ENCODE measurements at regions not wholly inside any gene's neighbourhood (a gene's known extent, or its start where the extent isn't known, plus 50 kb on each side); places are given as distances from the start of the nearest gene placed in this dataset.

DNA sequence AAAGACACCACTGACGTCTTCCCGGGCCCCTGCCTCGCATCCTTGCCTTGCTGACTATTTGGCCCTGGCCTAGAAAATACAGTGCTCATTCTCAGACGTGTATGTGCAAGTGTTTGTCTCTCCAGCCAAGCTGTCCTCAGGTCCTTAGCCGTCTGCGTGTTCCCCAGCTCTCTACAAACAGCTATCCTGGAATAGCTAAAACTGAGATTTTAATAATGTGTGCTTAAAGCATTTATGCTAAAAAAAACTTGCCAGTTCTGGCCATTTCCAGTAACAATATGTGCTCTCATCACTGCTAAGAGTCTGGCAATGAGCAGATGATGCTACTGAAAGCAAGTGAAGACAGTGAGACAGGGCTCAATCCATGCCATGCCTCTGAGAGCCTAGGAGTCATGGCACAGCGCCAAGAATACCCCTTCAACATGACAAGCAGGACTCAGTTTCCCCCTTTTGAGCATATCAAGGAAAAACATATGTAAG, 55.7 kb downstream of the IRF2BP2 start:
- no peak for DNase-seq

DNA sequence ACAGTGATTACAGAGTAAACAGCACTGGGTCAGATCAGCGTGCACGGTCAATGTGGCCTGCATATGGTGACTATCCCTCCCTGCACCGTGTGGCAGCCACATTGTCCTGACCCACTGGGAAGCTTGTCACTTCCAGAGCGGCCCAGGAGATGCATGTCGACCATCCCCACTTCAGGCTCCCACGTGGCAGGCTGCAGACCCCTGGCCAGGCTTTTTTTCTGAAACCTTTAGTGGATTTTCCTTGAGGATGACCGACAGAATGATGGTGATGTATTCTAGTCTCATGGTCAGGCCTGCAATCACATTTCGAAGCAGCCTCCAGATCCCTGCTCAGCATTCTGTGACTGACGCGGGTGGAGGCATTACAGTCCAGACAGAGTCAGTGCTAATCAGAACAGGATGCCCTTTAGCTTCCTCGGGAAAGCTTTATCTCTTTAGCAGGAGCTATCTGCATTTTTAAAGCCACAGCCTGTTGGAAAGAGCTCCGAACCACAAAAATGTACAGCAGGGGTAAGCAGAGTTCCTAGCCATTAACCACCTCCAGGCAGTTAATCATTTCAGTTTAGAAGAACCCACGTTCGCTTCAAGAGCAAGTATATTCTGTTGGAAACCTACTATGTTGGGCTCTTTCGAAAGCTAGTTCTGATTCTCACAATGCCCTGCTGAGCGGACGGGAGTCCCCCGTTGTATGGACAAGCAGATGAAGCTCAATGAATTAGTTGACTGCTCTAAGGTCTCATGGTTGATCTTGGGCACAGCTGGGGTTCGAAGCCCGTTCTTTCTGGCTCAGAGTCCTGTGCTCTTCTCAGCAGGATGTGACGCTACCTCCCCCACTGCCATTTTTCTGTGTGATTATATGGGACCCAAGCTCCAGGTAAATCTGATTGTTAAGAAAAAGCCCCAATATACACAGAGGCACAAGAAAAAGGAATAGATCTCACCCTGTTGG, 56.5 kb downstream of the IRF2BP2 start:
- no peak for DNase-seq

DNA sequence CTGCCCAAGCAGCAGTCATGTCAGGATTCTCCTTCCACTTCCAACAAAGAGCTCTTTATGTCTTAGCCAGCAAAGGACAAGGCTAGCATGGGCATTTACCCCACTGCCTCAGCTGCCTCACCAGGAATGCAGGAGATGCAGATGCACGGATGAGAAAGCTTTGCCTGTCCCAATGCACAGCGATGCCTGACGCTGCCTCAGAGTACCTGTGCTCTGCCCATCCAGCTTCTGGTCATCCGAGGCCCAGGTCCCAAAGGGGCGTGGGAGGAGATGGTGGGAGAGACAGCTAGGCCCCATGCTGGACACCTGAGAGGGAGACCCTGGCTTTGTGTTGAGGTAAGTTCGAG, 59.0 kb downstream of the IRF2BP2 start:
- DNase-seq, result no peak

DNA sequence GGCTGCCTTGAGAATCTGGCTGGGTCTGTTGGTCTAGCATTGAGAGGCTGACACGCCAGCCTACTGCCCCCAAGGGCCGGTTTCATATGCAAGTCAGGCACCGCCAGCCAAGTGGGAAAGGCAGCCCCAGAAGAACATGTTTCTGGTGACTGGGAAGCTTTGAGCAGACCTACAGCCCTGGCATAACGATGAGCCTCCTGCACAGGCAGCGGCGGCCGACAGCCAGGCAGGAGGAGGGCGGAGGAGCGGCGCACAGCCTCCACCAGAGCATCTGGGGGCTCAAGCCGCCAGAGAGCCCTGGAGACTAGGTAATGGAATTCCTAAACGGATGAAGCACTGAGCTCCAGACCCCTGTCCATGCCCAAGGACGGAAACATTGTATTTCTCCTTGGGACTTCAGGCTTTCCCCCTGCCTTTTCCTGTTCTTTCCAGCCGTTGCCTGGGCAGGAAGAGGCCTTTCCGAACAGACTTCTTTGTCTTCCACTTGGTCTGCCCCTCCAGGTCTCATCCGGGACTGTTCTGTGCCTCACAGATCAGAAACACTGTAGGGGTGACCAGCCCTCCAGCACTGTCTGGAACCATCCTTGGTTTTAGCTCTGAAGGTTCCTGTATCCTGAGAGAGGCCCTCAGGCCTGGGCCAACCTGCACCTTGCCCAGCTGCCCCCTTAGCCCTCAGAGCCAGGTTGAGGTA, 59.5 kb downstream of the IRF2BP2 start:
- no peak for DNase-seq

DNA sequence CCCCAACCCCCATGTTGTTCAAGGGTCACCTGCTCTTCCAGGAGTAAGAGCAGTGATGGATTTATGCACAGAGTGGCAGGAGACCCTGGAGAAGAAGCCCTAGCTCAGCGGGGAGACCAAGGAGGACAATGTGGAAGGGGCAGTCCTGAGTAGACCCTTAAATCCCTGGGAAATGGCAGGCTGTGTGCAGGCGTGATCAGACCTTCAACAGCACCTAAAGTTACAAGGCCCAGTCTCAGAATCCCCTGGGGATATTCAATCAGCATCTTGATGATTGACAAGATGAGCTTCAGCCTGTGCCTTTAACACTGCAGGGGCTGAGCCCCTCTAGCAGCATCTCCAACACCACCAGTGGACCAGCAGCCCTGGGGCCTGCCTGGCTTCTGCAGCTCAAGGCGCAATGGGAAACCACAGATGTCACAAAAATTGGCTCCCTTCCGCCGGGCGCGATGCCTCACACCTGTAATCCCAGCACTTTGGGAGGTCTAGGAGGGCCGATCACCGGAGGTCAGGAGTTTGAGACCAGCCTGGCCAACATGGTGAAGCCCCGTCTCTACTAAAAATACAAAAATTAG, 60.4 kb downstream of the IRF2BP2 start:
- DNase-seq, result no peak

DNA sequence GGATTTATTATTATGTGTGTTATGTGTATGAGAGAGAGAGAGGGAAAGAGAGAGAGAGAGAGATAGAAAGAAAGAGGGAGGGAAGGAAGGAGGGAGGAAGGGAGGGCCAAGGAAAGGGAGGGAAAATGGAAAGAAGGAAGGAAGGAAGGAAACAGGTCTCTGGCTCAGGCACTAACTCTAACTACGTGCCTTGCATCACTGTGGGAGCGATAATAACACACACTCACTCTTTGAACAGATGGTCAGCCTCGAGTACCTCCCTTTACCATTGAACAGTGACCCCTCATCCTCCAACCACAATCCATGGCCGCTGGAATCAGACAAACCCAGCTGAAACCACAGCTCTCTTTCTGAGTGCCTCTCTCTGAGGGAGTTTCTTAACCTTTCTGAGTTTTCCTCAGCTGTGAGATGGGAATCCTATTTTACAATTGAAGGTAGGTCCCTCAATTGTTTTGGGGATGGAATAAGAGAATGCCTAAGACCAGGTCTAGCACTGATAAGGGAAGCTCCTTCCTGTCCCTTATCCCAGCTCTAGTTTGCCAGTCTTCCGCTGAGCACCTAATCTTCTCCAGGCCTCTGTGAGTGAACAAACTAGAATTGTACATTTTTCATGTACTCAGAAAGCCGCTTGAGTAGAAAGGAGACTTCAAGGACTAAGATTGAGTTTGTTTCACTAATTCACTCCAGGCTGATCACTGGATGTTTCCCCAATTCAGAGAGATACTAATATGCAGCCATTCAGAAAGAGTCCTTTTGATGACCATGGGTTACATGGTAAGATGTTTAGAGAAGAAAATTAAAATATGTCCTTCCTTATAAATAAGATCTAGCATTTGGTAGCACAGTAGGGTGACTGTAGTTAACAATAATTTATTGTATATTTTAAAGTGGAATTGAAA, 62.8 kb downstream of the IRF2BP2 start:
- DNase-seq, result no peak

DNA sequence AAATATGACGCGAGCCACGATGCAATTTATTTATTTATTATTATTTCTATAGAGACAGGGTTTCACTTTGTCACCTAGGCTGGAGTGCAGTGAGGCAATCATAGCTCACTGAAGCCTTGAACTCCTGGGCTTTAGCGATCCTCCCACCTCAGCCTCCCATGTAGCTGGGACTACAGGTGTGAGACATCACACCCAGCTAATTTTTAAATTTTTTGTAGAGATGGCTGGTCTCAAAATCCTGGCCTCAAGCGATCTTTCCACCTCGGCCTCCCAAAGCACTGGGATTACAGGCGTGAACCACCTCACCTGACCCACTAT, 63.6 kb downstream of the IRF2BP2 start:
- DNase-seq, result no peak

DNA sequence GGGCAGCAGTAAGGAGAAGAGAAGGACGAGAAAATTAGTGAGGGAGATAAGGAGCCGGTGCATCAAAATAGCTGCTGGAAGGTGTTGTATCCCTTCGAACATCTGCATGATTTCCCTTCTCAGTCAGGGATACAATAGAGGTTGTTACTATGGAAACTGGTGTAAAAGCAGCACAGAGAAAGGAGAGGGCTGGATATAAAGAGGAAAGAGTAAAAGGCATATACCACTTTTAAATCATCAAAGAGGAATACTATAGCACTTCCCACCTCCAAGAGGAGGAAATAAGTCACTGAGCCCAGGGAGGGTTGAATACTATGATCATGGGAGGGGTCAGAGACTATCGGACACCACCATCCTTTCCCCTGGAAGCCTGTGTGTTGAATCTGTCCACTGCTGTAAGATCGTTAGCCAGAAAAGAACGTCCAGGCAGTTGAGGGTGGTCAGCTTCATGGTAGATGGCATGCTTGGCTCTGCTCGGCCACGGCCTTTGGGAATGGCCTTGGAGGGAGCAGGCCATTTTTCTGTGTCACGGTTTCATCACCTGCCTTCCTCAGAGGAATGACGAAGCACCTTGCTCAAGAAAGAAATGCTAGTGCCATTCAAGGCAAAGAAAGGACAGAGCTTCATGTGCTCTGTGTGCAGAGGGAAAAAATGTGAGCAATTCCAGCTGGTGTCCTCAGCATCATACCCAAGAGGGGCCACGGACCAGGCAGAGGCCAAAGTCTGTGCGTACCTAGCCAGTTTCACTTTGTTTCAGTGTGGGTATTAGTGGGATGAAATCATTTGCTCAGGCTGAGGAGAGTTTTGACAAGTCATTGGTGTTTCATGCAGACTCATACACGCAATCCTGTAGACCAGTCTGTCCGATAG, 64.2 kb downstream of the IRF2BP2 start:
- DNase-seq, result no peak

DNA sequence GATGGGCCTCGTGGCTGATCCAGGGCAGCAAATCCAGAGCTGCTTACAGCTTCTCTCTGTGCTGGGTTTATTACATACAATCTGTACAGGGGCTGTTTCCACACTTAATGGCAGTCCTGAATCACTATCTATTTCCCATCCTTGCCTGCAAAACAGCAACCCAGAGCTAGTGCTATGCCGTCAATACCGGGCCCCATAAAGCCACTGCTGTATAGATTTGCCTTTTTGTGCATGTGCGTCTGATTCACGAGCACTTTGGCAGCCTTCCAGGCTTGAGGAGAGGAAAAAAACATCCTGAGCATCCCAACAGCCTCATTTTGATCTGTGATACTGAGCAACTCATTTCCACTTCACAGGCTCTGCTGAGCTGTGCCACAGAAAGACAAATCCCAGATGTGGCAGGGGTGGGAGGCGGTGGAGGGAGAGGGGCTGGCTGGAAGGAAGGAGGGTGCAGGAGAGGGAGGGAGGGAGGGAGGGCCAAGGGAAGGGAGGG, 65.2 kb upstream of the TARBP1 start:
- DNase-seq, result peak; percentile 85

DNA sequence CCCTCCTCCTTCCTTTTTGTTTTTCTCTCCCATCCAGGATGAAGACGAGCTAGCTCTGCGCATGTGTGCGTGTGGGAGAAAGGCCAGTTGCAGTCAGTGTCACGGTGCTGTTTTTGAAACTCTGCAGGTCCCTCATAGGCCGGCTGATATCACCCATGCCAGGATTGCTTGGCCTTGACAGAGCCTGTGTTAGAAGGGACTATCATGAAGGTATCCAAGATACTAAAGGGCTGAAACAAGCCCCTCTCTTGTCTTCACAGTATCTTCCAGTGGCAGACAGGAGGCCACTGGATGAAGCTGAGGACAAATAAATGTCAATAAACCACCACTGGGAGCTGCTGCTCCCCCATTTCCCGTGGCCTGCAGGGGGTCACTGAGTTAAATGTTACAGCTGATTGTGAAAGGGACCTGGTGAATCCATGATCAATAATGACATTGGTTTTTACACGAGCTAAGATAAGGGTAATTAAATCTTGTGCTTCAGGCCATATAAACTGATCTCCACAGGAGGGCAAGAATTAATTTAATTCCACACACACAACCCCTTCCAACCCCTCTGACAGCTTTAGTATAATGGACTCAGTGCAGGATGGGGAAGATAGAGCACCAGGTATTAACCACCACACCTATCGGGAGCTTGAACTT, 64.6 kb upstream of the TARBP1 start:
- no peak for DNase-seq

DNA sequence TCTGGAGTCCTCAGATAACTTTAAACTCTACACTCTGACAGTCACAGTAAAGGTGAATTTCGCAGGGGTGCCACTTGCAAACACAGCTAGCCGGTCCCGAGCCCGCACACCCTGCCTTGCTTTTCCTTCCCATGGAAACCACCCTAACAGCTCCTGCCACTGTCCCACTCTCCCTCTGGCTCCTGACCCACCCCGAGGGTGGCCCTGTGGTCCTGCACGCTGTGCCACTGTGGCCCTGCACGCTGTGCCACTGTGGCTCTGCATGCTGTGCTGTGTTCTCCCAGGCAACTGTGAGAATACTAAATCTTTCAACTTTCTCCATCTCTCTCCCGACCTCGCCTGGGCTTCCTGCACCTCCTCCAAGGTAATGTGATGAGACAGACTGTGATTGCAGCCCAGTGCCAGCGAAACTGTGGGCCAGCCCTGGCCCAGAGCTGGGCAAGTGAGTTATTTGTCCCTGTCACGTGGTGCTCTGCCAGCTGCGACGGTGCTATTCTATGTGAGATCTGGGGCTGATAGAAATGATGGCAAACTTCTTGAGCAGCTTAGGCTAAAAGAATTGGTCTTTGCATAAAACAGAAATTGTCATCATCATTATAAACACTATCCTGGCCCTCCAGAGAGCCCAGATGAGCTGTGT, 63.4 kb upstream of the TARBP1 start:
- DNase-seq, result no peak

DNA sequence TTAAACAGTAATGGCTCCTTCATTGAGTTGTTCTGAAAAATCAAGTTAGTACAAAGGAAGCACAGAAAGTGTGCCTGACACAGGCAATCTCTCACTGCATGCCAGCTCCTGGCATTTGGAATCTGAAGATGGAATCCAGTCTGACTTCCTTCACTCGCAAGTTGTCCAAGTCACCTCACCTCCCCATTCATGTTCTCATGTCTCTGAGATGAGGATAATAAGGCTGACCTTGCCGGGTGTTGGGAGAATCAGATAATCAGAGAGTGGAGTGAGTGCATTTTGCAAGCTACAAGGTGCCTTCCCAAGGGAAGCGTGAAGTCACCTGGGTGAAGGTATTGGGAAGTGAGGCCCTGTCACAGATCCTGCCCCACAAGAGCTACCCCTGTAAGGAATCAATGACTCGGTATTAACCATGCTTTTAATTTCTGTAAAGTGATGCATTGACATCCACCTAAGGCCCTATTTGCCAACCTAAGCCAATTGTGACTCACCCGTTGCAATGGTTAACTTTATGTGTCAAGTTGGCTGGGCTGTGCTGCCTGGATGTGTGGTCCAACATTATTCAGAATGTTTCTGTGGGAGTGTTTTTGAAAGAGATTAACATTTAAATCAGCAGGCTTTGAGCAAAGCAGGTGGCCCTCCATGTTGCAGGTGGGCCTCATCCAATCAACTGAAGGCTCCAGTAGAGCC, 62.5 kb upstream of the TARBP1 start:
- DNase-seq, result no peak

DNA sequence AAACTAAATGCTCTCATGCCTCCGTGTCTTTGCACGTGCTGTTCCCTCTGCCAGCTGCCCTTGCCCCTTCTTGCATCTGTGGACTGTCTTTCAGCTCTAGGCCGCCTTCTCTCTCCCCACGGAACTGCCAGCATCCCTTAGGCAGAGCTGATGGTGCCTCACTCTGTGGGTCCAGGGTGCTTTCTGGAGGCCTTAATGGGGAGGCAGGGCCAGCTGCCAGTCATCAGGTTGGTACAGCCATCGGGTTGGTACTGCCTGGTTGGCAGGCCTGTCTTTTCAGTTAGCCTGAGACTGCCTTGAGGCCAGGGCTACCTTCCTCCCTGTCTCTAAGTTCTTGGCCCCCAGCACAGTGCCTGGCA, 61.4 kb upstream of the TARBP1 start:
- no peak for DNase-seq

DNA sequence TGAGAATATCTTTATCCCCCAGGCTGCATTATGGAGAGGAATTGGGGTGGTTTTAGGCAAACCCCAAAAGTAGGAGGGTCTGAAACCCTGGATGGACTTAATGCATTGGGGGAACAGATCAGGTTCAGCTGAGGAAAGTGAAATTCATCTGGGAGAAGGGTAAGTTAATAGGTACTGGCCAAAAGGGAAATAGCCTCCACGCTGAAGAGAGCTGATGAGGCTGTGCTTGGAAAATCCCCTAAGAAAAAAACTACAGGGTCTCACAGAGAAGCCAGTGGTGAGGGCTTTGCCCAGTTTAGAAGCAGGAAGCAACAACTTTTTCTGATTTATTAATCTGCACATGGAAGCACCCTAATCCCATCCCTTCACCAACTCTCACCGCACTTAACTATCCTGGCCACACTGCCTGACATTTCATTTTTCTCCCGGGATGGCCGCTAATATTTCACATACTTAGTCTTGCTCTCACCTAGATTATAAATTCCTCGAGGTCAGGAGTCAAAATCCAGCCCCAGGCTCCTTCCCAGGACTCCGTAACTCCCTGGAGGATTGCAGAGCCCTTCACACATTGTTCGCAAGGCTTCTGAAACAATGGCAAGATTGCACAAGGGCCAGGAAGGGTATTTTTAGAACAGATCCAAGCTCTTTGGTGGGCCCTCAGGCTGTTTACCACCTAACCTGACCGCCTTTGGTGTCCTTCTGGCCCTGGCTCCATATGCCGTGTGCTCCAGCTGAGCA, 60.9 kb upstream of the TARBP1 start:
- no peak for DNase-seq

DNA sequence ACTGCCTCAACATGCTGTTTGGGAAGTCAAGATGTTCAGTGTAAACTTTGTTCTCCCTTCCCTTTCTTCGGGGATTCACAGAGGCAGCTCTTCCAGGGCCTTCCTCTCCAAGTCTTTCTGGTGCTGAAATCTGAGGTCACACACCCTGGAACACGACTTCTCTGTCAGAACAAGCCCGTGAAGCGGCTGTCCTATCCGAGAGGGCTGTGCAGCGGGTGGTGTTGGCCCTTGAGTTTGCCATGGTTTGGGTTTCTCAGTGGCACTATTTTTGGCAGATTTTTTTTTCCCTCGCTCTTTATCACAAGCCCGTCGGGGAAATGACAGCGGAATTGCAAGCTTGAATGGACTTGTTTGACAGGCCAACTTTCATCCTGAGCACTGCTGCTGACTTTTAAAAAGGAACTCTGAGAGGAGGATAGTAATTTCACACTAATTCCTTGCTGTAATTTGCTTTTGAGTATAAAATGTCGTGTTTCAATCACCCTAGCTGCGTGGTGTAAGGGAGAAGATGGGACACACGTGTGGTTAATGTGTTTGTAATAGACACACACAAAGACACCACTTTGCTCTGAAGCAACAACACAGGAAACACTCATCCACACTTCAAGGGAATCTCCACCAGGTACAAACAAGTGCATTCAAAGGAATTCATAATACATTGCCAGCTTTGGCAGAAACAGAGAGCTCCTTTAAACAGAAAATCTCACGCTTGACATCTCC, 60.1 kb upstream of the TARBP1 start:
- DNase-seq, result no peak

DNA sequence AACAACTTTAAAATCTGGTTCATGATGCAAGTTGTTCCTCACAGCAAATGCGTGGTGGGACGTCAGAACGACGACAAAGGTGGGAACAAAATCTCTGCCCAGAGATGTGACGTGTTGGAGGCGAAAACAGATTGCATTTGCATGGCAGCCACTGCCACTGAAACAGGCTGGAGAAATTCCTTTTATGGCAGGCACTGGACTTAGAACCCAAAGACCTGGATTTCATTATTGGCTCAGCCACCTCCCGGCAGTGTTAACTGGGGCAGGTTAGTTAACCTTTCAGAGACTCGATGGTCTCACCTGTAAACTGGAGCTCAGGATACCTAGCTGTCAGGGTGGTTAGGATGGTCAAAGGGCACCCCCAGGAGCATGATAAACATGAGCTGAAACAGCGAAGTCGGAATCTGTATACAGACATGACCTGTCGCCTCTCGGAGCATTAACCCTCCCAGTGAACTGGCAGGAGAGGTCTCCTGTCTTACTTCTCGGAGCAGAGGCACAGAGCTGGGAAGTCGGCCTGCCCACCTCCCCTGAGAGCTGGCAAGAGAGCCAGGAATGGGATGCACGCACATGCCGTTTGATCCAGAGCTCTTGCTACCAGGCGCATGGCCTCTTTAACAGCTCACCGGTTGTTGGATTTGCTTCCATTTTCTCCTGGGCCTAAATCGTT, 59.2 kb upstream of the TARBP1 start:
- no peak for DNase-seq

DNA sequence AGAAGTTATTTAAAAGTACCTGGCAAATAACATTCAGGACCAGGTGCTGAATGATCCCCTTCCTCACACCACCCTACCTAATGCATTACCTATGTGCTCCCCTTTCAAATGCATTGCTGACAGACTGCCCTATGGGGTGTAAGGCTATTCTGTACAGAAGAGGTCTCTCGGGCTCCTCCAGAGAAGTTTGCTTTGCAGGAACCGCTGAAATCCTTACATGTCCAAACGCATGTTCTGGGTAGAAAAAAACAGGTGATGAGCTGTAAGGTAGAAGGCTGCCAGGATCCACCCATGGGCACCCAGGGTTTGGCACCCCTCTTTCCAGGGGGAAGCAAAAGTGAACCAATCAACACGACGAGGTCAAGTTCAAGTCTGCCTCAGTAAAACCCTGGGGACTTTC, 58.3 kb upstream of the TARBP1 start:
- DNase-seq, result no peak

DNA sequence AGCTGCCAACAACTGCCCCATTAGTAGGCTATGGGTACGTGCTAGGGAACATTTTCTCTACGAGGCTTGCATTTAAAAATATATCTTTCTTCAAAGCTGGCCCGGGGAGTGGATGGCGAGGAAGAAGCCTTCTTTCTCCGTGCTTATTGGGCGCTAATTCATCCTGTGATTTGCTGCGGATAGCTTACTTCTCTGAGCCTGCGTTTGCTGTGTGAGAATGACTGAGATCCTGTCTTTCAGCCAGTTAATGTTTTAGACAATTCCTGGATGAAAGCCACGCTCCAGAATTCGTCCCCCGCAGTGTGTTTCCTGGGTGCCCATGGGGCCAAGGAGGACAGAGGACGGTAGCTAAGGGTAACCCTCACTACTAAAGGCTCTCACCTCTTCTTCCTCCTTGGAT, 57.8 kb upstream of the TARBP1 start:
- no peak for DNase-seq
